Activated CD8-positive, alpha-beta memory T cell treated with anti-CD3 and anti-CD28 coated beads for 36 hours (primary cell): ENCODE measurements at regions not wholly inside any gene's neighbourhood (a gene's known extent, or its start where the extent isn't known, plus 50 kb on each side); places are given as distances from the start of the nearest gene placed in this dataset.
"Not testable (repeated sequence)": the region's sequence is repeated elsewhere in the genome, so short reads cannot be mapped to it uniquely, and the experiment has no call there.

Source experiments
- CTCF ChIA-PET: fragments of 350-600 bp; sonication (Branson Sonifier 250); formaldehyde crosslinking; loops from one replicate; lab custom pipeline; 2021; ENCODE audit warnings: antibody characterized with exemption; lab: Charles Lee
- POLR2A ChIA-PET: fragments of 350-600 bp; sonication (Branson Sonifier 250); formaldehyde crosslinking; loops from one replicate; lab custom pipeline; 2021; ENCODE audit warnings: antibody characterized with exemption; lab: Charles Lee

- POLR2A ChIA-PET, result no interaction called here
- CTCF ChIA-PET, result no interaction called here
Observed at GRCh38 chr12:75883241-75883640, 148.3 kb downstream of the PHLDA1 start.

GRCh38 chr12:75882421-75882820, 149.2 kb downstream of the PHLDA1 start:
- POLR2A ChIA-PET, result no interaction called here
- CTCF ChIA-PET, result no interaction called here

DNA sequence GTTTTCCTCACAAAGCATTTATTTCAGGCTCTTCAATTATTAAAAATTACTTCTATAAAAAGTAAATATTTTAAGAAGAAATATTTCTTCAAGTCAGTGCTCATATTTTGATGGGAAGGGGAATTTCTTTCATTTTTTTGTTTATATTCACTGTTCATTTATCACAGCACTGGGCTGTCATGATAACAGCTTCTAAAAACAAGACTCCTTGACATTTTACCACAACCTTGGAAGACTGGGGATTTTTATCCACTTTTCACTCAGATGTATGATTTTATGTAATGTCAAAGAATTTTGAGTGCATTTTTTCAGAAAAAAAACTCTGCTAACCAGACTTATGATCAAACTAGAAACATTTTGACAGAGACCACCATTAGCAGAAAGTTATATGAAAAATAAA, 149.7 kb downstream of the PHLDA1 start:
- ChIA-PET CTCF (no interaction called here), POLR2A (no interaction called here)

- ChIA-PET CTCF (interaction anchor here (0.8 kb wide), 1 partner anchor 57 kb away, joined by 3 read pairs; no protein-coding TSS in a partner anchor), POLR2A (interaction anchor here (0.5 kb wide), 1 partner anchor 154 kb away, joined by 3 read pairs; the partner anchor contains the start of gene PHLDA1)
Observed at GRCh38 chr12:75877763-75878621, 153.6 kb downstream of the PHLDA1 start.

GRCh38 chr12:75876832-75877762, 154.5 kb downstream of the PHLDA1 start:
- ChIA-PET CTCF (interaction anchor here (0.8 kb wide), 1 partner anchor 58 kb away, joined by 3 read pairs; no protein-coding TSS in a partner anchor), POLR2A (interaction anchor here (0.5 kb wide), 1 partner anchor 154 kb away, joined by 3 read pairs; the partner anchor contains the start of gene PHLDA1)

DNA sequence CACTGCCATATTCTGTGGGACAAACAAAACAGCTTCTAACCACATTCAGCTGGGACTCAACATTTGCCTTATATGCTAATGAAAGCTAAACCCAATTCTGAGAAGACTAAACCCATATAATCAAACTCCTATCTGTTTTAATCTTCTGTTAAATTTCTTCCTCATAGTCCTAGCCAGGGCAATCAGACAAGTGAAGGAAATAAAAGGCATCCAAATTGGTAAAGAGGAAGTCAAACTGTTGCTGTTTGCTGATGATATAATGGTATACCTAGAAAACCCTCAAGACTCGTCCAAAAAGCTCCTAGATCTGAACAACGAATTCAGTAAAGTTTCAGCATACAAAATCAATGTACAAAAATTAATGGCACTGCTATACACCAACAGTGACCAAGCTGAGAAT, 157.1 kb downstream of the PHLDA1 start:
- POLR2A ChIA-PET, result no interaction called here
- CTCF ChIA-PET, result no interaction called here

GRCh38 chr12:75872762-75873161, 158.8 kb downstream of the PHLDA1 start:
- ChIA-PET POLR2A (no interaction called here), CTCF (no interaction called here)

- ChIA-PET POLR2A (no interaction called here), CTCF (interaction anchor here (0.8 kb wide), 1 partner anchor 56 kb away, joined by 3 read pairs; no protein-coding TSS in a partner anchor)
Observed at GRCh38 chr12:75870878-75871277, 160.7 kb downstream of the PHLDA1 start.

DNA sequence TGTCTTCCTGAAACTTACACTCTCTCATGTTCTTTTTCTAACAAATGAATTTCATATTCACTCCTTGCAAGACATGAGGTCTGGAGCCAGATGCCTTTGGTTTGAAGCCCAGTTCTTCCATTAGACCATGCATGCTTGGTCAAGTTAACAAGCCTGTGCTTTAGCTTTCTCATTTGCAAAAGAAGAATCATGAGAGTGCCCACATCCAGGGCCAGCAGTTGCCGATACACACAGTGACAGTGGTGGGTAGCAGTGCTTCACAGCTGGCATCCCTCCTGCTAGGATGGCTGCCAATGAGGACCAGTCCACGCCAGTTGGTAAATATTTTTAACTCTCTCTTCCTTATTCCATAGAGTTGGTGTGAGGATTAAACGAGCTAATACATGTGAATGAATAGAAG, 163.1 kb downstream of the PHLDA1 start:
- POLR2A ChIA-PET, result no interaction called here
- CTCF ChIA-PET, result no interaction called here

- ChIA-PET POLR2A (no interaction called here), CTCF (no interaction called here)
Observed at GRCh38 chr12:75865315-75865714, 166.3 kb downstream of the PHLDA1 start.

DNA sequence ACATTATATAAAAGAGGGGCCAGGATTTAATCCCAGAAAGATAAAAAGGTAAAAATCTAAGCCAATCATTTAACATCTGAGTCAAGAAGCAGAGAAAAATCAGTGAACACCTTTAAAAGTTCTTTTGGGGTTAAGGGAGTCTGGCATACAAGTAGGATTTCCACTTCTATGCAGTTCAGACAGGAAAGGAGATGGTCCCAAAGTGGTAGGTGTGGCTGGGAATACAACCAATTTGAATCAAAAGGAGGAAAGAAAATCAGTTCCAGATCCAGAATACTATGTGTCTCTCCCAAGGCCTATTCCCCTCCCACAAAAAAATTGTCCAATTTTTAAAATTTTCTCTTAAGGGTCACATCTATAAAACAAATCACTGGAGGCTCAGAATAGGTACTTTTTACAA, 167.4 kb downstream of the PHLDA1 start:
- ChIA-PET CTCF (no interaction called here), POLR2A (no interaction called here)

- POLR2A ChIA-PET, result no interaction called here
- CTCF ChIA-PET, result no interaction called here
Observed at GRCh38 chr12:75863533-75863932, 168.0 kb downstream of the PHLDA1 start.

- CTCF ChIA-PET, result no interaction called here
Observed at GRCh38 chr12:75862692-75863471, 168.7 kb downstream of the PHLDA1 start.

DNA sequence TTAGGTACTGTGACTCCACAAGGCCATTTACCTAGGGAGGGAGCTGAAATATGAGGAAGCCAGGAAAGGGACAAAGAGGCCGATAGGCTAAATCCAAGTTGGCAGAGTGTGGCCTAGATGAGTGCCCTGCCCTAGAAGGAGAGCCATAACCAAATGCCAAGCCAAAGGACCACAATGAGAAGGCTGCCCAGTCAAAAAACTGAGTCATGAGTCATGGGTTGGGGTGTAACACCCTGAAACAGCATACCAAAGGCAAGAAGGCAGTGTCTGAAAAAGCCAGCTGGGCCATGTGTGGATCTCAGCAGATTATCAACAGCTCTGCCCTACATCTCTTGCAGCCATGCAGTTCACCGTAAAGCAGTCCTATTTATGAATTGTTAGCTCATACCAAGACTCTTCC, 171.7 kb downstream of the PHLDA1 start:
- POLR2A ChIA-PET, result no interaction called here
- CTCF ChIA-PET, result interaction anchor here (1.2 kb wide), 1 partner anchor 53 kb away, joined by 3 read pairs; no protein-coding TSS in a partner anchor

More at GRCh38 chr12:75862692-75863471, 168.7 kb downstream of the PHLDA1 start:
- POLR2A ChIA-PET, result no interaction called here

DNA sequence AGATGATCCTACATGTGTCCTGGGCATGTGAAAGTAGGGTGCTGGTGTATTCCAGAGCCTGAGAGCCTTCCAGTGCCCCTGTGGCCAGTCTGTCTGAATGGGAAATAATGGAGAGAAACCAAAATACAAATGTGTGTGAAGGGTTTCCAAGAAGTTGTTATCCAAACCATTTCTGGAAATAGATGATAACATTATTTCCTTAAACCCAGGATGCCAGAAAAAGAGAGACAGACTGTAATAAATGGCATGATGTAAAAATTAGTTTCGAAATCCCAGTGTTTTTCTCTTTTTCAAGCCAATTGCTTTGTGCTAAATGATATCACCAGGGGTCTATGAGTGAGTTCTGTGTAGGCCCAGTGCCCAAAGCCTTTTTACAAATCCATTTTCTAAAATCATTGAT, 175.3 kb downstream of the PHLDA1 start:
- POLR2A ChIA-PET, result no interaction called here
- CTCF ChIA-PET, result interaction anchor here (1.5 kb wide), 1 partner anchor 33 kb away, joined by 3 read pairs; no protein-coding TSS in a partner anchor

GRCh38 chr12:75855360-75855759, 176.2 kb downstream of the PHLDA1 start:
- ChIA-PET POLR2A (no interaction called here), CTCF (no interaction called here)

- ChIA-PET POLR2A (no interaction called here), CTCF (no interaction called here)
Observed at GRCh38 chr12:75854681-75855309, 176.8 kb downstream of the PHLDA1 start.

DNA sequence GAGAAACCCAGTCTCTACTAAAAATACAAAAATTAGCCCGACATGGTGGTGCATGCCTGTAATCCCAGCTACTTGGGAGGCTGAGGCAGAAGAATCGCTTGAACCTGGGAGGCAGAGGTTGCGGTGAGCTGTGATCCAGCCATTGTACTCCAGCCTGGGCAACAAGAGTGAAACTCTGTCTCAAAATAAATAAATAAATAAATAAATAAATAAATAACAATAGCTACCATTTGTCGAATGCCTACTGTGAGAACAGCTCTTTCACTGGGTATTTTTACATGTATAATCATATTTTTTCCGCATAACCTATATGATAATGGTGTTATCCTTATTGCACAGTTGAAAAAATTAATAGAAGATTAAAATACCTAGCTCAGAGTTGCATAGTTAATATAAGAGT, 177.4 kb downstream of the PHLDA1 start:
- POLR2A ChIA-PET, CTCF ChIA-PET: not testable (repeated sequence)

DNA sequence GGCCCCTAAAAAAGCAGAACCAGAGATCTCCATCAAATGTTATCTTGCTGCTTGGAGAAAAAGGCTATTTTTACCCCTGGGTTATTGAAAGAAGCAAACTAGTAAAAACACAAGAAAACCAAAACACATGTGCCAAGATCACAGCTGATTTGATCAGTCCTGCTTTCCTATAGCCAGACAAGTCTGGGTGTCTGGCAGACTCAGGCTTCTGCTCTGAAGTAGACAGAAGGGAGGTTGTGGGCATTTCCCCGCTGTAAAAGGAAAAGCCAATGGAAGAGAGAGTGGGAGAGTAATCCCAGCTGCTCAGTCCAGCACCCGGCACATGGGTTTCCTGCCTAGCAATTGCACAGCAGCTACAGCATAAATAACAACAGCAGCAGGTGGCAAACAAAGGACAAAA, 177.9 kb downstream of the PHLDA1 start:
- POLR2A ChIA-PET, result no interaction called here
- CTCF ChIA-PET, result no interaction called here
